GOT3 (cell line): ENCODE measurements at regions not wholly inside any gene's neighbourhood (a gene's known extent, or its start where the extent isn't known, plus 50 kb on each side); places are given as distances from the start of the nearest gene placed in this dataset.

Source experiments
- DNase-seq: peaks from one replicate; lab custom pipeline; 2025; ENCODE audit warnings: mixed read lengths; lab: John Stamatoyannopoulos, UW

- DNase-seq = no peak
Measured at GRCh38 chr4:66693694-66694093, 851.6 kb downstream of the CENPC start.

- DNase-seq = no peak
Measured at GRCh38 chr4:66691101-66691500, 854.2 kb downstream of the CENPC start.

GRCh38 chr4:66688674-66689073 is 856.6 kb downstream of the CENPC start:
- DNase-seq = no peak

- DNase-seq = no peak
Measured at GRCh38 chr4:66687459-66687858, 857.8 kb downstream of the CENPC start.

- no peak for DNase-seq
Measured at GRCh38 chr4:66681962-66682361, 863.3 kb downstream of the CENPC start.

- DNase-seq = no peak
Measured at GRCh38 chr4:66667249-66667648, 878.1 kb downstream of the CENPC start.

- DNase-seq = no peak
Measured at GRCh38 chr4:66662620-66663019, 882.7 kb downstream of the CENPC start.

- DNase-seq = no peak
Measured at GRCh38 chr4:66658809-66659208, 886.5 kb downstream of the CENPC start.

- no peak for DNase-seq
Measured at GRCh38 chr4:66655505-66655904, 889.8 kb downstream of the CENPC start.

GRCh38 chr4:66653937-66654336 is 891.4 kb downstream of the CENPC start:
- DNase-seq = no peak

- DNase-seq = no peak
Measured at GRCh38 chr4:66649236-66649635, 896.1 kb downstream of the CENPC start.

GRCh38 chr4:66647926-66648325 is 897.4 kb downstream of the CENPC start:
- DNase-seq = no peak

- DNase-seq = no peak
Measured at GRCh38 chr4:66647476-66647875, 897.8 kb downstream of the CENPC start.

GRCh38 chr4:66640233-66640990 is 904.9 kb downstream of the CENPC start:
- DNase-seq = no peak

- no peak for DNase-seq
Measured at GRCh38 chr4:66639361-66639760, 905.9 kb downstream of the CENPC start.

GRCh38 chr4:66636349-66636748 is 909.0 kb downstream of the CENPC start:
- DNase-seq = no peak

GRCh38 chr4:66633477-66633876 is 911.8 kb downstream of the CENPC start:
- no peak for DNase-seq

GRCh38 chr4:66629927-66630326 is 915.4 kb downstream of the CENPC start:
- no peak for DNase-seq

GRCh38 chr4:66628146-66628545 is 917.2 kb downstream of the CENPC start:
- DNase-seq = no peak

- DNase-seq = no peak
Measured at GRCh38 chr4:66625480-66625879, 919.8 kb downstream of the CENPC start.

- DNase-seq = no peak
Measured at GRCh38 chr4:66613591-66613990, 931.7 kb downstream of the CENPC start.

GRCh38 chr4:66609014-66609413 is 936.3 kb downstream of the CENPC start:
- no peak for DNase-seq

- DNase-seq = no peak
Measured at GRCh38 chr4:66606908-66607307, 936.6 kb upstream of the EPHA5 start.

GRCh38 chr4:66606215-66606614 is 935.9 kb upstream of the EPHA5 start:
- DNase-seq = no peak
